RWPE1 (cell line): ENCODE measurements at regions not wholly inside any gene's neighbourhood (a gene's known extent, or its start where the extent isn't known, plus 50 kb on each side); places are given as distances from the start of the nearest gene placed in this dataset.

ENCODE experiments used
- CTCF ChIA-PET: fragments of 350-600 bp; sonication (Branson Sonifier 250); formaldehyde crosslinking; extraction: SDS; loops from one replicate; lab custom pipeline; 2021; lab: Yijun Ruan, JAX
- POLR2A ChIA-PET: fragments of 400-600 bp; formaldehyde crosslinking; extraction: SDS; loops from one replicate; lab custom pipeline; 2020; ENCODE audit warnings: antibody characterized with exemption; ENCODE audit not compliant: low non-redundant PET; lab: Yijun Ruan, JAX
- DNase-seq: peaks from one replicate; pipeline ENCODE4 v3.0.0; 2012; ENCODE audit warnings: low spot score
- H3K27ac ChIP-seq: fragments of 450-650 bp; 2 replicates; pipeline ENCODE4 v1.5.1; 2017
- TF ChIP-seq, protein P1 (sequence below): fragments of 450-650 bp; conservative IDR thresholded peaks from 2 replicates; pipeline ENCODE4 v1.5.1; 2017; ENCODE audit warnings: low read depth, mild to moderate bottlenecking

DNA sequence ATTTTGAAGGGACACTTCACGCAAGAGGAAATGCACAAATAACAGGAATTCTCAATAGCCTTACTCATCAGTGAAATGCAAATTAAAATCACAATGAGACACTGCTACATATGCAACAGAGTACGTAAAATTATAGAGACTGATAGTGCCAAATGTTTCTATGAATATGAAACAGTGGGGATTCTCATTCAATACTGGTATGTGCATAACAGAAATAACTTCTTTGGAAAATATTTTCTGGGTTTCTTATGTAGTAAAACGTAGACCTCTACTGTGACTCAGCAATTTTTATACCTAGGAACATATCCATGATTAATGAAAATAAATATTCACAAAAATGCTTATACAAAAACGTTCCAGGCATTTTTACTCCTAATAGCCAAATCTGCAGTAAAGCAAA lies 1625.2 kb downstream of the MAT2B start:
- TF ChIP-seq, protein P1, sequence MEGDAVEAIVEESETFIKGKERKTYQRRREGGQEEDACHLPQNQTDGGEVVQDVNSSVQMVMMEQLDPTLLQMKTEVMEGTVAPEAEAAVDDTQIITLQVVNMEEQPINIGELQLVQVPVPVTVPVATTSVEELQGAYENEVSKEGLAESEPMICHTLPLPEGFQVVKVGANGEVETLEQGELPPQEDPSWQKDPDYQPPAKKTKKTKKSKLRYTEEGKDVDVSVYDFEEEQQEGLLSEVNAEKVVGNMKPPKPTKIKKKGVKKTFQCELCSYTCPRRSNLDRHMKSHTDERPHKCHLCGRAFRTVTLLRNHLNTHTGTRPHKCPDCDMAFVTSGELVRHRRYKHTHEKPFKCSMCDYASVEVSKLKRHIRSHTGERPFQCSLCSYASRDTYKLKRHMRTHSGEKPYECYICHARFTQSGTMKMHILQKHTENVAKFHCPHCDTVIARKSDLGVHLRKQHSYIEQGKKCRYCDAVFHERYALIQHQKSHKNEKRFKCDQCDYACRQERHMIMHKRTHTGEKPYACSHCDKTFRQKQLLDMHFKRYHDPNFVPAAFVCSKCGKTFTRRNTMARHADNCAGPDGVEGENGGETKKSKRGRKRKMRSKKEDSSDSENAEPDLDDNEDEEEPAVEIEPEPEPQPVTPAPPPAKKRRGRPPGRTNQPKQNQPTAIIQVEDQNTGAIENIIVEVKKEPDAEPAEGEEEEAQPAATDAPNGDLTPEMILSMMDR, result no peak
- CTCF ChIA-PET, result no interaction called here

GRCh38 chr5:165134155-165134554 lies 1628.7 kb downstream of the MAT2B start:
- DNase-seq, result no peak
- TF ChIP-seq, protein P1, result no peak
- ChIA-PET CTCF (no interaction called here), POLR2A (no interaction called here)
- H3K27ac ChIP-seq, result no peak overlapping the region

More for the DNA sequence above, 1625.2 kb downstream of the MAT2B start:
- POLR2A ChIA-PET, result no interaction called here
- no peak overlapping the region for H3K27ac ChIP-seq
- DNase-seq, result no peak

- no peak for DNase-seq
- CTCF ChIA-PET, result no interaction called here
- POLR2A ChIA-PET, result no interaction called here
- TF ChIP-seq, protein P1, result no peak
- no peak overlapping the region for H3K27ac ChIP-seq
Measured at GRCh38 chr5:165135565-165135964, 1630.1 kb downstream of the MAT2B start.

DNA sequence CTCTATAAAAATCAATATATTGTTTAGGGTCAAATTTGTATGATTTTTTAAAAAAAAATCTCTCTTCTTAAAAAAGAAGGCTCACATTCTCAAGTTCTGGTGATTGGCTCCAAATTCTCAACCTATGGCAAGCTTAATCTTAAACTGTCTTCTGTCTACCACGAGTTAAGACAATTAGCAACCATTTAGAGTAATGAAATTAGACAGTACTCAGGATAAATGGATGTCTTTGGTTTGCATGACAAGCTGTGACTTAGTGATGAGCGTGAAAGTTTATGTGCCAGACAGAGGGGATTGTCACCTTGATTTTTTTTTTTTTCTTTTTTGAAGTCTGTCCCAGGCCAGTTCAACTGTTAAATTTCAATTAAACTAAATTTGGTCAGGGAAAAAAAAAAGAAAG lies 1632.3 kb downstream of the MAT2B start:
- POLR2A ChIA-PET, result no interaction called here
- no peak overlapping the region for H3K27ac ChIP-seq
- TF ChIP-seq, protein P1, result no peak
- CTCF ChIA-PET, result interaction anchor here (0.6 to 0.7 kb wide), 3 partner anchors 18 to 69 kb away, joined by 3 to 11 read pairs (median 4); no protein-coding TSS in a partner anchor
- no peak for DNase-seq

GRCh38 chr5:165138236-165138635 lies 1632.8 kb downstream of the MAT2B start:
- CTCF ChIA-PET, result interaction anchor here (0.6 kb wide), 3 partner anchors 11 to 46 kb away, joined by 3 to 7 read pairs (median 4); no protein-coding TSS in a partner anchor
- TF ChIP-seq, protein P1, result no peak
- POLR2A ChIA-PET, result no interaction called here
- DNase-seq, result no peak
- H3K27ac ChIP-seq, result no peak overlapping the region

- ChIA-PET CTCF (interaction anchor here (0.6 kb wide), 1 partner anchor 439 kb away, joined by 4 read pairs; no protein-coding TSS in a partner anchor), POLR2A (no interaction called here)
- TF ChIP-seq, protein P1, result no peak
- no peak for DNase-seq
- H3K27ac ChIP-seq, result no peak overlapping the region
Measured at GRCh38 chr5:165139262-165139661, 1633.8 kb downstream of the MAT2B start.
